ENCODE measurements at regions not wholly inside any gene's neighbourhood (a gene's known extent, or its start where the extent isn't known, plus 50 kb on each side); places are given as distances from the start of the nearest gene placed in this dataset.

DNA sequence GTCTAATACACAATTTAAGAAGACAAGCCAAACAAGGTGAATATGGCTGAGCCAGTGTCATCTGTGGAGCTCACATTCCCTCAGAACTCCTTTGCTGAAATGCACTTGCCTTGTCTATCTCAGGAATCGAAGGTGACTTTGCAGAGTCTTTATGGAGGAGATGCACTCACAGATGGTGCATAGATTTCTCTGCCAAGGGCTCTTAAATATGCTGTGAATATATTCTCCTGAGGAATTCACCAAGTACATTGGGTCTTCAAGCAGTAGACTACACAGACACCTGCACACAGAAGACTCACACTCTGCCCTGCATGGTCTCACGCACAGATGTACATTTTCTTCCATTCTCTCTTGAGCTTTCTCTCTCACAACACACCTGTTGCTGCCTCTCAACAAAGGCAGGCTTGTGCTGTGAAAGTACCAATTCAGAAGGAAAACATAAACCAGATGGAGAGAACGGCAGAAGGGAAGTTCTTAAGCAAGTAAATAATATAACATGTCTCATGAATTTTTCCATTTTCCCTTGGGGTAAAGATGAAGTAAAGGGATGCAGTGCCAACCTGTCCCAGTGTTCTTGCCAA lies 174.7 kb downstream of the DLEU7 start:
- no peak for TF ChIP-seq EZH2 (IDR thresholded peaks at IDR 0.05; ENCODE audit: insufficient read depth, poor library complexity, severe bottlenecking)
- no peak for TF ChIP-seq EZH2phosphoT487 (IDR thresholded peaks at IDR 0.05; ENCODE audit: insufficient read depth, low read depth)

Data from GM23248 (cell line).